ENCODE measurements at regions not wholly inside any gene's neighbourhood (a gene's known extent, or its start where the extent isn't known, plus 50 kb on each side); places are given as distances from the start of the nearest gene placed in this dataset.

GRCh38 chr9:107905308-107906020 is 415.9 kb upstream of the KLF4 start:
- no peak overlapping the region for H3K4me3 ChIP-seq (ENCODE audit: low read depth, low read length)
- no peak for TF ChIP-seq CTCF (IDR thresholded peaks at IDR 0.05; ENCODE audit: borderline replicate concordance, insufficient read depth, low read depth, low read length)

- H3K4me3 ChIP-seq (ENCODE audit: low read depth, low read length), result no peak overlapping the region
- no peak for TF ChIP-seq CTCF (IDR thresholded peaks at IDR 0.05; ENCODE audit: borderline replicate concordance, insufficient read depth, low read depth, low read length)
Observed at GRCh38 chr9:107899961-107900330, 410.4 kb upstream of the KLF4 start.

- no peak overlapping the region for H3K4me3 ChIP-seq (ENCODE audit: low read depth, low read length)
- no peak for TF ChIP-seq CTCF (IDR thresholded peaks at IDR 0.05; ENCODE audit: borderline replicate concordance, insufficient read depth, low read depth, low read length)
Observed at GRCh38 chr9:107898761-107899160, 409.2 kb upstream of the KLF4 start.

GRCh38 chr9:107896544-107896943 is 407.0 kb upstream of the KLF4 start:
- TF ChIP-seq CTCF (IDR thresholded peaks at IDR 0.05; ENCODE audit: borderline replicate concordance, insufficient read depth, low read depth, low read length), result no peak
- H3K4me3 ChIP-seq (ENCODE audit: low read depth, low read length), result no peak overlapping the region

GRCh38 chr9:107895501-107896001 is 406.0 kb upstream of the KLF4 start:
- H3K4me3 ChIP-seq (ENCODE audit: low read depth, low read length), result no peak overlapping the region
- TF ChIP-seq CTCF (IDR thresholded peaks at IDR 0.05; ENCODE audit: borderline replicate concordance, insufficient read depth, low read depth, low read length), result no peak

- no peak for TF ChIP-seq CTCF (IDR thresholded peaks at IDR 0.05; ENCODE audit: borderline replicate concordance, insufficient read depth, low read depth, low read length)
- no peak overlapping the region for H3K4me3 ChIP-seq (ENCODE audit: low read depth, low read length)
Observed at GRCh38 chr9:107894572-107895261, 405.1 kb upstream of the KLF4 start.

Measured in GM12875 (cell line).